HL-60 (cell line): ENCODE measurements at regions not wholly inside any gene's neighbourhood (a gene's known extent, or its start where the extent isn't known, plus 50 kb on each side); places are given as distances from the start of the nearest gene placed in this dataset.

Experiments used
- DNase-seq, 2 experiments: peaks; one replicate each; pipeline ENCODE4 v3.0.0-alpha.2; 2010 to 2020; ENCODE audit warnings: low read depth in 1 of 2, low spot score in 1 of 2
- H3K27ac ChIP-seq: fragments of 250-450 bp; sonication (Bioruptor Pico); replicated peaks from 2 replicates; pipeline ENCODE4 v1.5.1; 2020; ENCODE audit warnings: mild to moderate bottlenecking, moderate library complexity
- H3K27me3 ChIP-seq: fragments of 250-450 bp; sonication (Bioruptor Pico); 2 replicates; pipeline ENCODE4 v1.5.1; 2021; ENCODE audit warnings: mild to moderate bottlenecking, moderate library complexity; ENCODE audit not compliant: insufficient read depth, poor library complexity, severe bottlenecking
- H3K4me3 ChIP-seq: replicated peaks from 2 replicates; pipeline ENCODE4 v1.5.1; 2011; ENCODE audit warnings: mild to moderate bottlenecking, control low read depth, low read length; ENCODE audit not compliant: insufficient read depth
- GABPA ChIP-seq: IDR thresholded peaks from 2 replicates; pipeline ENCODE4 v1.6.1; 2012; ENCODE audit warnings: low read depth
- POLR2AphosphoS5 ChIP-seq: IDR thresholded peaks from 2 replicates; pipeline ENCODE4 v1.6.1; 2012; ENCODE audit warnings: low read depth
- SPI1 ChIP-seq: IDR thresholded peaks from 2 replicates; pipeline ENCODE4 v1.6.1; 2012; ENCODE audit warnings: low read depth, mild to moderate bottlenecking, borderline replicate concordance
- TF ChIP-seq, protein P1 (sequence below): IDR thresholded peaks from 2 replicates; pipeline ENCODE4 v1.6.1; 2012; ENCODE audit warnings: low read depth; ENCODE audit not compliant: insufficient replicate concordance
- TF ChIP-seq, protein P2 (sequence below): IDR thresholded peaks from one replicate; pipeline ENCODE4 v1.5.1; 2011; ENCODE audit warnings: low read length, control low read depth, inconsistent platforms; ENCODE audit not compliant: insufficient read depth

DNA sequence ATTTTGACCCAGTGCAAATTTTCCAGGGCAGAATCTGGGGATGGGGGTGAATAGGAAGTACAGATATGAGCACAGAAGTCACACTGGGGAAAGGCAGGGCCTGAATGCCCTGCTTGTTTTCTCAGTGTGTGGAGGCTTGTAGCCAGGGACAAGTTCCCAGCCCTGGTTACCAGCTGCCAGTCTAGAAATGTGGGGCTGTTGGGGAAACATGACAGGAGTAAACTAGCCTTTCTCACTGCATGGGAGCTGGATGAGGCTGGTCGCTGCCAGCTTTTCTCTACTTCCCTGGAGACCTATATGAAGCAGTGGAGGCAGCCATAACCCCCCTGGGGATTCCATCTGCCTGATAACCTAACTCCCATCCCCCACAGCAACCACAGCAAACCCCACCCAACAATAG lies 2267.7 kb downstream of the PCDH9 start:
- DNase-seq: no peak
- Histone ChIP-seq H3K27ac (no peak overlapping the region), H3K4me3 (no peak overlapping the region), H3K27me3 (no peaks in the 10 kb centered on the region)
- TF ChIP-seq SPI1: no peak
- TF ChIP-seq, protein P1, sequence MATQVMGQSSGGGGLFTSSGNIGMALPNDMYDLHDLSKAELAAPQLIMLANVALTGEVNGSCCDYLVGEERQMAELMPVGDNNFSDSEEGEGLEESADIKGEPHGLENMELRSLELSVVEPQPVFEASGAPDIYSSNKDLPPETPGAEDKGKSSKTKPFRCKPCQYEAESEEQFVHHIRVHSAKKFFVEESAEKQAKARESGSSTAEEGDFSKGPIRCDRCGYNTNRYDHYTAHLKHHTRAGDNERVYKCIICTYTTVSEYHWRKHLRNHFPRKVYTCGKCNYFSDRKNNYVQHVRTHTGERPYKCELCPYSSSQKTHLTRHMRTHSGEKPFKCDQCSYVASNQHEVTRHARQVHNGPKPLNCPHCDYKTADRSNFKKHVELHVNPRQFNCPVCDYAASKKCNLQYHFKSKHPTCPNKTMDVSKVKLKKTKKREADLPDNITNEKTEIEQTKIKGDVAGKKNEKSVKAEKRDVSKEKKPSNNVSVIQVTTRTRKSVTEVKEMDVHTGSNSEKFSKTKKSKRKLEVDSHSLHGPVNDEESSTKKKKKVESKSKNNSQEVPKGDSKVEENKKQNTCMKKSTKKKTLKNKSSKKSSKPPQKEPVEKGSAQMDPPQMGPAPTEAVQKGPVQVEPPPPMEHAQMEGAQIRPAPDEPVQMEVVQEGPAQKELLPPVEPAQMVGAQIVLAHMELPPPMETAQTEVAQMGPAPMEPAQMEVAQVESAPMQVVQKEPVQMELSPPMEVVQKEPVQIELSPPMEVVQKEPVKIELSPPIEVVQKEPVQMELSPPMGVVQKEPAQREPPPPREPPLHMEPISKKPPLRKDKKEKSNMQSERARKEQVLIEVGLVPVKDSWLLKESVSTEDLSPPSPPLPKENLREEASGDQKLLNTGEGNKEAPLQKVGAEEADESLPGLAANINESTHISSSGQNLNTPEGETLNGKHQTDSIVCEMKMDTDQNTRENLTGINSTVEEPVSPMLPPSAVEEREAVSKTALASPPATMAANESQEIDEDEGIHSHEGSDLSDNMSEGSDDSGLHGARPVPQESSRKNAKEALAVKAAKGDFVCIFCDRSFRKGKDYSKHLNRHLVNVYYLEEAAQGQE: no peak
- no peak for TF ChIP-seq GABPA
- TF ChIP-seq, protein P2, sequence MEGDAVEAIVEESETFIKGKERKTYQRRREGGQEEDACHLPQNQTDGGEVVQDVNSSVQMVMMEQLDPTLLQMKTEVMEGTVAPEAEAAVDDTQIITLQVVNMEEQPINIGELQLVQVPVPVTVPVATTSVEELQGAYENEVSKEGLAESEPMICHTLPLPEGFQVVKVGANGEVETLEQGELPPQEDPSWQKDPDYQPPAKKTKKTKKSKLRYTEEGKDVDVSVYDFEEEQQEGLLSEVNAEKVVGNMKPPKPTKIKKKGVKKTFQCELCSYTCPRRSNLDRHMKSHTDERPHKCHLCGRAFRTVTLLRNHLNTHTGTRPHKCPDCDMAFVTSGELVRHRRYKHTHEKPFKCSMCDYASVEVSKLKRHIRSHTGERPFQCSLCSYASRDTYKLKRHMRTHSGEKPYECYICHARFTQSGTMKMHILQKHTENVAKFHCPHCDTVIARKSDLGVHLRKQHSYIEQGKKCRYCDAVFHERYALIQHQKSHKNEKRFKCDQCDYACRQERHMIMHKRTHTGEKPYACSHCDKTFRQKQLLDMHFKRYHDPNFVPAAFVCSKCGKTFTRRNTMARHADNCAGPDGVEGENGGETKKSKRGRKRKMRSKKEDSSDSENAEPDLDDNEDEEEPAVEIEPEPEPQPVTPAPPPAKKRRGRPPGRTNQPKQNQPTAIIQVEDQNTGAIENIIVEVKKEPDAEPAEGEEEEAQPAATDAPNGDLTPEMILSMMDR: no peak
- TF ChIP-seq POLR2AphosphoS5: no peak

DNA sequence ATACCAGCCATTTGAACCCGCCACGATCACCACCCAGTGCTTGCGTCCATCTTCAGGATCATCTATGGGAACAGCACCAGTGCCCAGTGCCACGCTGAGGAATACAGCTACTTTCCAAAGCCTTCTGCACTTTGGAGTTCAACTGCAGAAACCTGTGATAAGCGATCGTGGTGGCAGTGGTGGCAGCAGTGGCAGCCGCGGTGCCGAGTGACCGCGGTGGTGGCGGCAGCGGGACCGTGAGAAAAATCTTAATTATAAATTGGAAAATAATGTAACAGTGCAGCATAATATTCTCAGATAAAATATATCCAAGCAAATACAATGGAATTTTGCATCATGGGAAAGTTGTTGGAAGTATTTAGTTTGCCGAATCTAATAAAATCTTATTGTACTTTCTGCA lies 2270.9 kb downstream of the PCDH9 start:
- TF ChIP-seq POLR2AphosphoS5: no peak
- TF ChIP-seq, protein P1: no peak
- TF ChIP-seq, protein P2: no peak
- TF ChIP-seq GABPA: no peak
- no peak for TF ChIP-seq SPI1
- Histone ChIP-seq H3K27ac (no peak overlapping the region), H3K4me3 (no peak overlapping the region), H3K27me3 (no peaks in the 10 kb centered on the region)
- DNase-seq: no peak

DNA sequence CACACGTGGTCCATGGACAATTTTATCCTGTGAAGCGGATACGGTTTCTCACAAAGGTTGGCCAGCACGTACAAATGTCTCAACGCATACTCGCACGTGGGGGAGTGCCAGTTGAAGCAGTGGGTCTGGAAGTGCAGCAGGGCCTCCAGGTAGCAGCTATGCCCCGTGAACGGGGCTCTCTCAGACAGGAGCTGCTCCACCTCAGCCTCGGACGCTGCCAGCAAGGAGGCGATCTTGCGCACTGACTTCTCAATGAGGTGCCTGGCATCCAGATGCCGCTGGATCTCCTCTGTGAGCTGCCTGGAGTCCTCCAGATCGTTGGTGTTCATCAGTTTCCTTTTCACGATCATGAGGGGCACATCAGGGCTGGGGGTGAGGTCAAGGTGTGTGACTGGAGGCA lies 2272.0 kb downstream of the PCDH9 start:
- TF ChIP-seq POLR2AphosphoS5 (no peak), GABPA (no peak), SPI1 (no peak)
- TF ChIP-seq, protein P1: no peak
- TF ChIP-seq, protein P2: no peak
- no peak for DNase-seq
- no peak overlapping the region for H3K27ac ChIP-seq
- no peak overlapping the region for H3K4me3 ChIP-seq
- no peaks in the 10 kb centered on the region for H3K27me3 ChIP-seq
